ENCODE measurements at regions not wholly inside any gene's neighbourhood (a gene's known extent, or its start where the extent isn't known, plus 50 kb on each side); places are given as distances from the start of the nearest gene placed in this dataset.

GRCh38 chr13:31063772-31064171 is 97.9 kb downstream of the HSPH1 start:
- H4K20me1 ChIP-seq (replicated peaks; ENCODE audit: insufficient read depth): no peaks in the 10 kb centered on the region
- H3K4me2 ChIP-seq: no peak overlapping the region
- H3K4me3 Mint-ChIP-seq: no peak overlapping the region
- no peaks in the 10 kb centered on the region for H3K9me3 Mint-ChIP-seq
- H3K36me3 ChIP-seq (ENCODE audit: insufficient read depth): no peaks in the 10 kb centered on the region
- H3K4me1 ChIP-seq (ENCODE audit: insufficient read depth): no peaks in the 10 kb centered on the region
- peaks cover 2% of the 10 kb centered on the region for H3K27me3 Mint-ChIP-seq (ENCODE audit: insufficient read depth, low read depth, poor library complexity)
- H3K9me2 ChIP-seq (ENCODE audit: insufficient read depth): peaks cover 14% of the 10 kb centered on the region; the same call in 1 of the 2 replicates
- H3K79me2 ChIP-seq (replicated peaks; ENCODE audit: insufficient read depth): no peaks in the 10 kb centered on the region
- H3K27me3 ChIP-seq (ENCODE audit: insufficient read depth): no peaks in the 10 kb centered on the region
- H3K36me3 Mint-ChIP-seq (ENCODE audit: low read depth): no peaks in the 10 kb centered on the region; the same call in 2 of the 3 replicates
- ATAC-seq (no peak), DNase-seq (ENCODE audit: low spot score) (no peak)
- no peaks in the 10 kb centered on the region for H3F3A ChIP-seq (replicated peaks; ENCODE audit: low read depth)
- H3K4me1 Mint-ChIP-seq: peaks cover 9% of the 10 kb centered on the region; the same call in 2 of the 3 replicates
- no peak overlapping the region for H3K4me3 ChIP-seq
- TF ChIP-seq POLR2AphosphoS5 (IDR thresholded peaks at IDR 0.05; ENCODE audit: low read depth) (no peak), ZNF331 (CRISPR knock-in tag; IDR thresholded peaks at IDR 0.05; ENCODE audit: low read depth) (no peak), CREB1 (CRISPR knock-in tag; IDR thresholded peaks at IDR 0.05; ENCODE audit: low read depth) (no peak), JUNB (IDR thresholded peaks at IDR 0.05; ENCODE audit: unreplicated experiment) (no peak)
- H3K27ac Mint-ChIP-seq: no peak overlapping the region
- no peak overlapping the region for H3K27ac ChIP-seq (ENCODE audit: low read depth)
- no peak overlapping the region for H2AFZ ChIP-seq

DNA sequence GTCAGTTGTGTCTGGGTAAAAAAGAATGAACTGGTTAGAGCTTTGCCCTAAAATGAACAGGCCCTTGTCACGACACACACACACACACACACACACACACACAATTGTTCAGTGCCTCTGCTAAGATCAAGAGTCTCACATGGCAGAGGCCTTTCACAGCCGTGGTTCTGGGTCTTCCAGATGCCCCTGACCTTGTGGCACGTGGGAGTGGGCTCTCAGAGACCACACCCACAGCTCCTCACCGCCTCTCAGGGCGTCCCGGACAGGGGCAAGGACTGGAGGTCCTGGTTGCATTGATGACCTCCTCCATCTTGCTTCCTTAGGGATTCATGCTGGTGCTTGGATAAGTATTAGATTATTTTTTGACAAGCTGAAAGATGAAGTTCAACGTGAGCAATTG is 101.0 kb downstream of the HSPH1 start:
- H3K27ac ChIP-seq (ENCODE audit: low read depth): no peak overlapping the region
- no peak overlapping the region for H2AFZ ChIP-seq
- H3K9me2 ChIP-seq (ENCODE audit: insufficient read depth): peaks cover 14% of the 10 kb centered on the region; the same call in 1 of the 2 replicates
- no peak overlapping the region for H3K4me2 ChIP-seq
- DNase-seq (ENCODE audit: low spot score) (no peak), ATAC-seq (no peak)
- Mint-ChIP-seq H3K27ac (no peak overlapping the region), H3K4me1 (peaks cover 11% of the 10 kb centered on the region), H3K27me3 (ENCODE audit: insufficient read depth, low read depth, poor library complexity) (peaks cover 1% of the 10 kb centered on the region), H3K36me3 (ENCODE audit: low read depth) (no peaks in the 10 kb centered on the region; the same call in 2 of the 3 replicates), H3K4me3 (no peak overlapping the region), H3K9me3 (no peaks in the 10 kb centered on the region)
- H3K4me1 ChIP-seq (ENCODE audit: insufficient read depth): no peaks in the 10 kb centered on the region
- no peaks in the 10 kb centered on the region for H4K20me1 ChIP-seq (replicated peaks; ENCODE audit: insufficient read depth)
- no peaks in the 10 kb centered on the region for H3K36me3 ChIP-seq (ENCODE audit: insufficient read depth)
- H3K4me3 ChIP-seq: no peak overlapping the region
- no peaks in the 10 kb centered on the region for H3K27me3 ChIP-seq (ENCODE audit: insufficient read depth)
- no peaks in the 10 kb centered on the region for H3K79me2 ChIP-seq (replicated peaks; ENCODE audit: insufficient read depth)
- H3F3A ChIP-seq (replicated peaks; ENCODE audit: low read depth): no peaks in the 10 kb centered on the region
- no peak for TF ChIP-seq ZNF114 (CRISPR knock-in tag; IDR thresholded peaks at IDR 0.05)
- TF ChIP-seq, protein P1, sequence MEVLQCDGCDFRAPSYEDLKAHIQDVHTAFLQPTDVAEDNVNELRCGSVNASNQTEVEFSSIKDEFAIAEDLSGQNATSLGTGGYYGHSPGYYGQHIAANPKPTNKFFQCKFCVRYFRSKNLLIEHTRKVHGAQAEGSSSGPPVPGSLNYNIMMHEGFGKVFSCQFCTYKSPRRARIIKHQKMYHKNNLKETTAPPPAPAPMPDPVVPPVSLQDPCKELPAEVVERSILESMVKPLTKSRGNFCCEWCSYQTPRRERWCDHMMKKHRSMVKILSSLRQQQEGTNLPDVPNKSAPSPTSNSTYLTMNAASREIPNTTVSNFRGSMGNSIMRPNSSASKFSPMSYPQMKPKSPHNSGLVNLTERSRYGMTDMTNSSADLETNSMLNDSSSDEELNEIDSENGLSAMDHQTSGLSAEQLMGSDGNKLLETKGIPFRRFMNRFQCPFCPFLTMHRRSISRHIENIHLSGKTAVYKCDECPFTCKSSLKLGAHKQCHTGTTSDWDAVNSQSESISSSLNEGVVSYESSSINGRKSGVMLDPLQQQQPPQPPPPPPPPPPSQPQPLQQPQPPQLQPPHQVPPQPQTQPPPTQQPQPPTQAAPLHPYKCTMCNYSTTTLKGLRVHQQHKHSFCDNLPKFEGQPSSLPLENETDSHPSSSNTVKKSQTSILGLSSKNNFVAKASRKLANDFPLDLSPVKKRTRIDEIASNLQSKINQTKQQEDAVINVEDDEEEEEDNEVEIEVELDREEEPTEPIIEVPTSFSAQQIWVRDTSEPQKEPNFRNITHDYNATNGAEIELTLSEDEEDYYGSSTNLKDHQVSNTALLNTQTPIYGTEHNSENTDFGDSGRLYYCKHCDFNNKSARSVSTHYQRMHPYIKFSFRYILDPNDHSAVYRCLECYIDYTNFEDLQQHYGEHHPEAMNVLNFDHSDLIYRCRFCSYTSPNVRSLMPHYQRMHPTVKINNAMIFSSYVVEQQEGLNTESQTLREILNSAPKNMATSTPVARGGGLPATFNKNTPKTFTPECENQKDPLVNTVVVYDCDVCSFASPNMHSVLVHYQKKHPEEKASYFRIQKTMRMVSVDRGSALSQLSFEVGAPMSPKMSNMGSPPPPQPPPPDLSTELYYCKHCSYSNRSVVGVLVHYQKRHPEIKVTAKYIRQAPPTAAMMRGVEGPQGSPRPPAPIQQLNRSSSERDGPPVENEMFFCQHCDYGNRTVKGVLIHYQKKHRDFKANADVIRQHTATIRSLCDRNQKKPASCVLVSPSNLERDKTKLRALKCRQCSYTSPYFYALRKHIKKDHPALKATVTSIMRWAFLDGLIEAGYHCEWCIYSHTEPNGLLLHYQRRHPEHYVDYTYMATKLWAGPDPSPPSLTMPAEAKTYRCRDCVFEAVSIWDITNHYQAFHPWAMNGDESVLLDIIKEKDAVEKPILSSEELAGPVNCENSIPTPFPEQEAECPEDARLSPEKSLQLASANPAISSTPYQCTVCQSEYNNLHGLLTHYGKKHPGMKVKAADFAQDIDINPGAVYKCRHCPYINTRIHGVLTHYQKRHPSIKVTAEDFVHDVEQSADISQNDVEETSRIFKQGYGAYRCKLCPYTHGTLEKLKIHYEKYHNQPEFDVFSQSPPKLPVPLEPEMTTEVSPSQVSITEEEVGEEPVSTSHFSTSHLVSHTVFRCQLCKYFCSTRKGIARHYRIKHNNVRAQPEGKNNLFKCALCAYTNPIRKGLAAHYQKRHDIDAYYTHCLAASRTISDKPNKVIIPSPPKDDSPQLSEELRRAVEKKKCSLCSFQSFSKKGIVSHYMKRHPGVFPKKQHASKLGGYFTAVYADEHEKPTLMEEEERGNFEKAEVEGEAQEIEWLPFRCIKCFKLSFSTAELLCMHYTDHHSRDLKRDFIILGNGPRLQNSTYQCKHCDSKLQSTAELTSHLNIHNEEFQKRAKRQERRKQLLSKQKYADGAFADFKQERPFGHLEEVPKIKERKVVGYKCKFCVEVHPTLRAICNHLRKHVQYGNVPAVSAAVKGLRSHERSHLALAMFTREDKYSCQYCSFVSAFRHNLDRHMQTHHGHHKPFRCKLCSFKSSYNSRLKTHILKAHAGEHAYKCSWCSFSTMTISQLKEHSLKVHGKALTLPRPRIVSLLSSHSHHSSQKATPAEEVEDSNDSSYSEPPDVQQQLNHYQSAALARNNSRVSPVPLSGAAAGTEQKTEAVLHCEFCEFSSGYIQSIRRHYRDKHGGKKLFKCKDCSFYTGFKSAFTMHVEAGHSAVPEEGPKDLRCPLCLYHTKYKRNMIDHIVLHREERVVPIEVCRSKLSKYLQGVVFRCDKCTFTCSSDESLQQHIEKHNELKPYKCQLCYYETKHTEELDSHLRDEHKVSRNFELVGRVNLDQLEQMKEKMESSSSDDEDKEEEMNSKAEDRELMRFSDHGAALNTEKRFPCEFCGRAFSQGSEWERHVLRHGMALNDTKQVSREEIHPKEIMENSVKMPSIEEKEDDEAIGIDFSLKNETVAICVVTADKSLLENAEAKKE (CRISPR knock-in tag; IDR thresholded peaks at IDR 0.05): no peak
- TF ChIP-seq STAT1 (IDR thresholded peaks at IDR 0.05; ENCODE audit: unreplicated experiment): no peak
- no peak for TF ChIP-seq ZNF331 (CRISPR knock-in tag; IDR thresholded peaks at IDR 0.05; ENCODE audit: low read depth)
- no peak for TF ChIP-seq POLR2AphosphoS5 (IDR thresholded peaks at IDR 0.05; ENCODE audit: low read depth)
- TF ChIP-seq, protein P2, sequence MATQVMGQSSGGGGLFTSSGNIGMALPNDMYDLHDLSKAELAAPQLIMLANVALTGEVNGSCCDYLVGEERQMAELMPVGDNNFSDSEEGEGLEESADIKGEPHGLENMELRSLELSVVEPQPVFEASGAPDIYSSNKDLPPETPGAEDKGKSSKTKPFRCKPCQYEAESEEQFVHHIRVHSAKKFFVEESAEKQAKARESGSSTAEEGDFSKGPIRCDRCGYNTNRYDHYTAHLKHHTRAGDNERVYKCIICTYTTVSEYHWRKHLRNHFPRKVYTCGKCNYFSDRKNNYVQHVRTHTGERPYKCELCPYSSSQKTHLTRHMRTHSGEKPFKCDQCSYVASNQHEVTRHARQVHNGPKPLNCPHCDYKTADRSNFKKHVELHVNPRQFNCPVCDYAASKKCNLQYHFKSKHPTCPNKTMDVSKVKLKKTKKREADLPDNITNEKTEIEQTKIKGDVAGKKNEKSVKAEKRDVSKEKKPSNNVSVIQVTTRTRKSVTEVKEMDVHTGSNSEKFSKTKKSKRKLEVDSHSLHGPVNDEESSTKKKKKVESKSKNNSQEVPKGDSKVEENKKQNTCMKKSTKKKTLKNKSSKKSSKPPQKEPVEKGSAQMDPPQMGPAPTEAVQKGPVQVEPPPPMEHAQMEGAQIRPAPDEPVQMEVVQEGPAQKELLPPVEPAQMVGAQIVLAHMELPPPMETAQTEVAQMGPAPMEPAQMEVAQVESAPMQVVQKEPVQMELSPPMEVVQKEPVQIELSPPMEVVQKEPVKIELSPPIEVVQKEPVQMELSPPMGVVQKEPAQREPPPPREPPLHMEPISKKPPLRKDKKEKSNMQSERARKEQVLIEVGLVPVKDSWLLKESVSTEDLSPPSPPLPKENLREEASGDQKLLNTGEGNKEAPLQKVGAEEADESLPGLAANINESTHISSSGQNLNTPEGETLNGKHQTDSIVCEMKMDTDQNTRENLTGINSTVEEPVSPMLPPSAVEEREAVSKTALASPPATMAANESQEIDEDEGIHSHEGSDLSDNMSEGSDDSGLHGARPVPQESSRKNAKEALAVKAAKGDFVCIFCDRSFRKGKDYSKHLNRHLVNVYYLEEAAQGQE (IDR thresholded peaks at IDR 0.05; ENCODE audit: unreplicated experiment): no peak
- no peak for TF ChIP-seq EZH2phosphoT487 (IDR thresholded peaks at IDR 0.05; ENCODE audit: unreplicated experiment)
- no peak for TF ChIP-seq CREB1 (CRISPR knock-in tag; IDR thresholded peaks at IDR 0.05; ENCODE audit: low read depth)
- TF ChIP-seq EZH2 (IDR thresholded peaks at IDR 0.05; ENCODE audit: low read depth, unreplicated experiment): no peak
- no peak for TF ChIP-seq NANOG (IDR thresholded peaks at IDR 0.05; ENCODE audit: borderline replicate concordance)
